ENCODE measurements at regions not wholly inside any gene's neighbourhood (a gene's known extent, or its start where the extent isn't known, plus 50 kb on each side); places are given as distances from the start of the nearest gene placed in this dataset.

- TF ChIP-seq USF2 (IDR thresholded peaks at IDR 0.05; ENCODE audit: low read length) = no peak
- no peak for TF ChIP-seq CBX8 (IDR thresholded peaks at IDR 0.05; ENCODE audit: borderline replicate concordance, low read depth, low read length)
- TF ChIP-seq RAD21 (IDR thresholded peaks at IDR 0.05 in 1 of 2, conservative IDR thresholded peaks at IDR 0.05 in 1 of 2; ENCODE audit: low read depth in 2 of 2, low read length in 2 of 2) = no peak
- no peak for TF ChIP-seq MAFK (IDR thresholded peaks at IDR 0.05; ENCODE audit: low read depth, low read length)
- no peak for TF ChIP-seq CHD1 (IDR thresholded peaks at IDR 0.05; ENCODE audit: low read depth, low read length)
- TF ChIP-seq CEBPB (IDR thresholded peaks at IDR 0.05; ENCODE audit: low read depth, low read length) = no peak
Measured at GRCh38 chr12:131375261-131375971, 335.5 kb upstream of the SFSWAP start (continued).

Measured in H1 (cell line).